ENCODE measurements at regions not wholly inside any gene's neighbourhood (a gene's known extent, or its start where the extent isn't known, plus 50 kb on each side); places are given as distances from the start of the nearest gene placed in this dataset.

DNA sequence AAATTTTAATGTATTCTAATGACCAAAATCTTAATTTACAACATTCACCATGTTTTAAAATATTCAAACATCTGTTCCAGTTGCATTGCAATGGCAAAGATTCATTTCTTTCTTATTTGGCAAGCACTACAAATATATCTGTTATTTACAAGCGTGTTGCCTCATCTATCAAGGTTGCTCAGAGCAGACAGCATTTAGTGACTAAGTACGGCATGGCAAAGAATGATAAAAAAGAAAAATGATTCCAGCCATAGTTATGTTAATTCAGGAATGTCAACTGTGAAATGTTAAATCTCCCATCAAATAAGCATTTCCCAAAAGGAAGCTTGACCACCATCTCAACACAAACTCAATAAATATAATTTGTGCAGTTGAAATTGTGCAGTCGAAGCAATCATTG, 312.1 kb downstream of the SEC23A start (continued):
- TF ChIP-seq, protein P1, sequence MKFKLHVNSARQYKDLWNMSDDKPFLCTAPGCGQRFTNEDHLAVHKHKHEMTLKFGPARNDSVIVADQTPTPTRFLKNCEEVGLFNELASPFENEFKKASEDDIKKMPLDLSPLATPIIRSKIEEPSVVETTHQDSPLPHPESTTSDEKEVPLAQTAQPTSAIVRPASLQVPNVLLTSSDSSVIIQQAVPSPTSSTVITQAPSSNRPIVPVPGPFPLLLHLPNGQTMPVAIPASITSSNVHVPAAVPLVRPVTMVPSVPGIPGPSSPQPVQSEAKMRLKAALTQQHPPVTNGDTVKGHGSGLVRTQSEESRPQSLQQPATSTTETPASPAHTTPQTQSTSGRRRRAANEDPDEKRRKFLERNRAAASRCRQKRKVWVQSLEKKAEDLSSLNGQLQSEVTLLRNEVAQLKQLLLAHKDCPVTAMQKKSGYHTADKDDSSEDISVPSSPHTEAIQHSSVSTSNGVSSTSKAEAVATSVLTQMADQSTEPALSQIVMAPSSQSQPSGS (CRISPR knock-in tag; IDR thresholded peaks at IDR 0.05; ENCODE audit: borderline replicate concordance, low read depth) = no peak
- no peak for TF ChIP-seq FOXP4 (CRISPR knock-in tag; IDR thresholded peaks at IDR 0.05)
- TF ChIP-seq ZNF263 (CRISPR knock-in tag; IDR thresholded peaks at IDR 0.05; ENCODE audit: low read depth) = no peak

GRCh38 chr14:38789805-38790204, 313.2 kb downstream of the SEC23A start:
- no peak overlapping the region for H3K4me3 Mint-ChIP-seq
- H3K4me1 Mint-ChIP-seq = peaks cover 24% of the 10 kb centered on the region
- POLR2A ChIA-PET = no interaction called here
- DNase-seq (ENCODE audit: low spot score) (no peak), ATAC-seq (no peak)
- no peaks in the 10 kb centered on the region for H3K36me3 Mint-ChIP-seq
- CTCF ChIA-PET = no interaction called here
- TF ChIP-seq TP53 (CRISPR knock-in tag; IDR thresholded peaks at IDR 0.05) = no peak
- TF ChIP-seq, protein P2, sequence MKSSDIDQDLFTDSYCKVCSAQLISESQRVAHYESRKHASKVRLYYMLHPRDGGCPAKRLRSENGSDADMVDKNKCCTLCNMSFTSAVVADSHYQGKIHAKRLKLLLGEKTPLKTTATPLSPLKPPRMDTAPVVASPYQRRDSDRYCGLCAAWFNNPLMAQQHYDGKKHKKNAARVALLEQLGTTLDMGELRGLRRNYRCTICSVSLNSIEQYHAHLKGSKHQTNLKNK (CRISPR knock-in tag; IDR thresholded peaks at IDR 0.05) = no peak
- TF ChIP-seq ARID4B (CRISPR knock-in tag; IDR thresholded peaks at IDR 0.05; ENCODE audit: borderline replicate concordance) = no peak
- TF ChIP-seq HMGA2 (CRISPR knock-in tag; IDR thresholded peaks at IDR 0.05) = no peak
- no peak for TF ChIP-seq NR1H2 (CRISPR knock-in tag; IDR thresholded peaks at IDR 0.05)
- TF ChIP-seq SMAD3 (CRISPR knock-in tag; IDR thresholded peaks at IDR 0.05; ENCODE audit: borderline replicate concordance) = no peak
- TF ChIP-seq ZNF317 (CRISPR knock-in tag; IDR thresholded peaks at IDR 0.05; ENCODE audit: borderline replicate concordance, low read depth) = no peak
- H3K27me3 Mint-ChIP-seq (ENCODE audit: low read depth) = no peaks in the 10 kb centered on the region
- no peak overlapping the region for H3K27ac Mint-ChIP-seq
- no peaks in the 10 kb centered on the region for H3K9me3 Mint-ChIP-seq

- ChIA-PET POLR2A (no interaction called here), CTCF (no interaction called here)
- H3K36me3 Mint-ChIP-seq = no peaks in the 10 kb centered on the region
- no peak overlapping the region for H3K4me3 Mint-ChIP-seq
- no peak overlapping the region for H3K27ac Mint-ChIP-seq
- H3K4me1 Mint-ChIP-seq = peaks cover 24% of the 10 kb centered on the region
- ATAC-seq (no peak), DNase-seq (ENCODE audit: low spot score) (no peak)
- no peaks in the 10 kb centered on the region for H3K27me3 Mint-ChIP-seq (ENCODE audit: low read depth)
- no peaks in the 10 kb centered on the region for H3K9me3 Mint-ChIP-seq
- no peak for TF ChIP-seq KAT7 (CRISPR knock-in tag; IDR thresholded peaks at IDR 0.05; ENCODE audit: borderline replicate concordance)
- no peak for TF ChIP-seq CREM (CRISPR knock-in tag; IDR thresholded peaks at IDR 0.05)
- TF ChIP-seq ZNF138 (CRISPR knock-in tag; conservative IDR thresholded peaks at IDR 0.05) = no peak
- TF ChIP-seq E2F4 (CRISPR knock-in tag; IDR thresholded peaks at IDR 0.05; ENCODE audit: borderline replicate concordance, low read depth) = no peak
- TF ChIP-seq, protein P3, sequence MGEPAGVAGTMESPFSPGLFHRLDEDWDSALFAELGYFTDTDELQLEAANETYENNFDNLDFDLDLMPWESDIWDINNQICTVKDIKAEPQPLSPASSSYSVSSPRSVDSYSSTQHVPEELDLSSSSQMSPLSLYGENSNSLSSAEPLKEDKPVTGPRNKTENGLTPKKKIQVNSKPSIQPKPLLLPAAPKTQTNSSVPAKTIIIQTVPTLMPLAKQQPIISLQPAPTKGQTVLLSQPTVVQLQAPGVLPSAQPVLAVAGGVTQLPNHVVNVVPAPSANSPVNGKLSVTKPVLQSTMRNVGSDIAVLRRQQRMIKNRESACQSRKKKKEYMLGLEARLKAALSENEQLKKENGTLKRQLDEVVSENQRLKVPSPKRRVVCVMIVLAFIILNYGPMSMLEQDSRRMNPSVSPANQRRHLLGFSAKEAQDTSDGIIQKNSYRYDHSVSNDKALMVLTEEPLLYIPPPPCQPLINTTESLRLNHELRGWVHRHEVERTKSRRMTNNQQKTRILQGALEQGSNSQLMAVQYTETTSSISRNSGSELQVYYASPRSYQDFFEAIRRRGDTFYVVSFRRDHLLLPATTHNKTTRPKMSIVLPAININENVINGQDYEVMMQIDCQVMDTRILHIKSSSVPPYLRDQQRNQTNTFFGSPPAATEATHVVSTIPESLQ (CRISPR knock-in tag; IDR thresholded peaks at IDR 0.05) = no peak
- no peak for TF ChIP-seq ETV6 (CRISPR knock-in tag; IDR thresholded peaks at IDR 0.05)
- TF ChIP-seq CDX4 (CRISPR knock-in tag; IDR thresholded peaks at IDR 0.05; ENCODE audit: borderline replicate concordance) = no peak
- TF ChIP-seq ZSCAN18 (CRISPR knock-in tag; IDR thresholded peaks at IDR 0.05) = no peak
- TF ChIP-seq GTF2I (CRISPR knock-in tag; conservative IDR thresholded peaks at IDR 0.05) = no peak
These were observed 315.0 kb downstream of the SEC23A start for GRCh38 chr14:38788060-38788459.

Data from WTC11 (cell line).